ENCODE measurements at regions not wholly inside any gene's neighbourhood (a gene's known extent, or its start where the extent isn't known, plus 50 kb on each side); places are given as distances from the start of the nearest gene placed in this dataset.

GRCh38 chr17:70776441-70776840 lies 607.1 kb downstream of the KCNJ2 start:
- in situ Hi-C loops (cut with HindIII; ENCODE audit: low sequenced_read_pairs), result no loop called here

- in situ Hi-C loops (cut with HindIII; ENCODE audit: low sequenced_read_pairs), result no loop called here
Observed at GRCh38 chr17:70780031-70780430, 610.7 kb downstream of the KCNJ2 start.

GRCh38 chr17:70786081-70786480 lies 616.7 kb downstream of the KCNJ2 start:
- in situ Hi-C loops (cut with HindIII; ENCODE audit: low sequenced_read_pairs), result no loop called here

GRCh38 chr17:70787721-70788300 lies 618.5 kb downstream of the KCNJ2 start:
- in situ Hi-C loops (cut with HindIII; ENCODE audit: low sequenced_read_pairs), result no loop called here

GRCh38 chr17:70791748-70792443 lies 622.6 kb downstream of the KCNJ2 start:
- in situ Hi-C loops (cut with HindIII; ENCODE audit: low sequenced_read_pairs), result no loop called here

GRCh38 chr17:70794738-70795137 lies 625.4 kb downstream of the KCNJ2 start:
- in situ Hi-C loops (cut with HindIII; ENCODE audit: low sequenced_read_pairs), result no loop called here

- in situ Hi-C loops (cut with HindIII; ENCODE audit: low sequenced_read_pairs), result no loop called here
Observed at GRCh38 chr17:70795620-70796019, 626.3 kb downstream of the KCNJ2 start.

- in situ Hi-C loops (cut with HindIII; ENCODE audit: low sequenced_read_pairs), result no loop called here
Observed at GRCh38 chr17:70796757-70797156, 627.4 kb downstream of the KCNJ2 start.

- in situ Hi-C loops (cut with HindIII; ENCODE audit: low sequenced_read_pairs), result no loop called here
Observed at GRCh38 chr17:70797166-70797565, 627.8 kb downstream of the KCNJ2 start.

GRCh38 chr17:70804161-70804560 lies 634.8 kb downstream of the KCNJ2 start:
- in situ Hi-C loops (cut with HindIII; ENCODE audit: low sequenced_read_pairs), result no loop called here

- in situ Hi-C loops (cut with HindIII; ENCODE audit: low sequenced_read_pairs), result no loop called here
Observed at GRCh38 chr17:70808596-70808995, 639.3 kb downstream of the KCNJ2 start.

GRCh38 chr17:70810609-70811008 lies 641.3 kb downstream of the KCNJ2 start:
- in situ Hi-C loops (cut with HindIII; ENCODE audit: low sequenced_read_pairs), result no loop called here

GRCh38 chr17:70813355-70813930 lies 644.1 kb downstream of the KCNJ2 start:
- in situ Hi-C loops (cut with HindIII; ENCODE audit: low sequenced_read_pairs), result no loop called here

- in situ Hi-C loops (cut with HindIII; ENCODE audit: low sequenced_read_pairs), result no loop called here
Observed at GRCh38 chr17:70819183-70819582, 649.9 kb downstream of the KCNJ2 start.

GRCh38 chr17:70820276-70820675 lies 650.9 kb downstream of the KCNJ2 start:
- in situ Hi-C loops (cut with HindIII; ENCODE audit: low sequenced_read_pairs), result no loop called here

GRCh38 chr17:70825321-70826125 lies 656.2 kb downstream of the KCNJ2 start:
- in situ Hi-C loops (cut with HindIII; ENCODE audit: low sequenced_read_pairs), result no loop called here

GRCh38 chr17:70829876-70830275 lies 660.5 kb downstream of the KCNJ2 start:
- in situ Hi-C loops (cut with HindIII; ENCODE audit: low sequenced_read_pairs), result no loop called here

- in situ Hi-C loops (cut with HindIII; ENCODE audit: low sequenced_read_pairs), result no loop called here
Observed at GRCh38 chr17:70834039-70834438, 664.7 kb downstream of the KCNJ2 start.

GRCh38 chr17:70848785-70849184 lies 679.5 kb downstream of the KCNJ2 start:
- in situ Hi-C loops (cut with HindIII; ENCODE audit: low sequenced_read_pairs), result no loop called here

GRCh38 chr17:70855401-70856054 lies 686.2 kb downstream of the KCNJ2 start:
- in situ Hi-C loops (cut with HindIII; ENCODE audit: low sequenced_read_pairs), result no loop called here

GRCh38 chr17:70857351-70857750 lies 688.0 kb downstream of the KCNJ2 start:
- in situ Hi-C loops (cut with HindIII; ENCODE audit: low sequenced_read_pairs), result no loop called here

Measured in endothelial cell of hepatic sinusoid (primary cell).